Small intestine (tissue), 7 donors: ENCODE measurements at regions not wholly inside any gene's neighbourhood (a gene's known extent, or its start where the extent isn't known, plus 50 kb on each side); places are given as distances from the start of the nearest gene placed in this dataset.

ENCODE experiments used
- DNase-seq, 2 donors: peaks; one replicate each; pipeline versions ENCODE4 v3.0.0 to v3.0.0-alpha.2; 2013
- FAIRE-seq: peaks from 2 replicates; lab custom pipeline; 2012; peaks lifted over from hg19 to GRCh38; lab: Jason Lieb, UNC
- H3K27ac ChIP-seq, 3 donors: one replicate each; pipeline ENCODE4 v1.5.1; 2013; ENCODE audit warnings: low read length in 2 of 3, mild to moderate bottlenecking in 2 of 3, control low read depth in 1 of 3, inconsistent platforms in 1 of 3, low read depth in 1 of 3, moderate library complexity in 1 of 3
- H3K27me3 ChIP-seq, 3 donors: one replicate each; pipeline ENCODE4 v1.6.1; 2013; ENCODE audit warnings: low read length in 3 of 3, inconsistent platforms in 1 of 3; ENCODE audit not compliant: control insufficient read depth in 3 of 3, insufficient read depth in 3 of 3
- H3K36me3 ChIP-seq, 3 donors: one replicate each; pipeline ENCODE4 v1.6.1; 2013; ENCODE audit warnings: low read length in 3 of 3, inconsistent platforms in 1 of 3, low read depth in 1 of 3, mild to moderate bottlenecking in 1 of 3, moderate library complexity in 1 of 3; ENCODE audit not compliant: control insufficient read depth in 3 of 3, insufficient read depth in 2 of 3
- H3K4me1 ChIP-seq, 3 donors: one replicate each; pipeline ENCODE4 v1.6.1; 2013; ENCODE audit warnings: low read length in 2 of 3, inconsistent platforms in 1 of 3, low read depth in 1 of 3, mild to moderate bottlenecking in 1 of 3, moderate library complexity in 1 of 3; ENCODE audit not compliant: control insufficient read depth in 3 of 3, insufficient read depth in 2 of 3
- H3K4me3 ChIP-seq, 3 donors: one replicate each; pipeline ENCODE4 v1.5.1; 2013; ENCODE audit warnings: low read length in 3 of 3, control low read depth in 1 of 3, inconsistent platforms in 1 of 3, low read depth in 1 of 3, mild to moderate bottlenecking in 1 of 3, moderate library complexity in 1 of 3
- H3K9me3 ChIP-seq, 2 donors: one replicate each; pipeline ENCODE4 v1.6.1; 2013; ENCODE audit warnings: low read depth in 1 of 2, low read length in 1 of 2; ENCODE audit not compliant: control insufficient read depth in 2 of 2, insufficient read depth in 1 of 2
- WGBS, 3 donors: extraction: QIAGEN DNeasy Blood & Tissue Kit; methylation state at CpG; one replicate each; pipeline ENCODE4 v1.1.7; 2013; 5-methylcytosine and 5-hydroxymethylcytosine counted together
- donor health status: healthy with polysubstance abuse.
- donor health status: control.
- donor health status: control.
- donor health status: Bipolar disorder and iron deficiency.
- donor health status: healthy.

- FAIRE-seq: no peak
- WGBS, 3 donors: 84 to 94% (median 92%) methylated on average over 4 of the region's 4 CpGs
- peaks cover 0 to 3% (median 0%) of the 10 kb centered on the region in 3 donors for H3K4me1 ChIP-seq
- no peak overlapping the region for H3K4me3 ChIP-seq
- peaks cover 0 to 5% of the 10 kb centered on the region in 2 donors for H3K9me3 ChIP-seq
- DNase-seq: no peak
- H3K27me3 ChIP-seq: no peaks in the 10 kb centered on the region
- no peaks in the 10 kb centered on the region for H3K36me3 ChIP-seq
- no peak overlapping the region for H3K27ac ChIP-seq
Observed at GRCh38 chr6:113610377-113610988, 246.7 kb upstream of the MARCKS start.

DNA sequence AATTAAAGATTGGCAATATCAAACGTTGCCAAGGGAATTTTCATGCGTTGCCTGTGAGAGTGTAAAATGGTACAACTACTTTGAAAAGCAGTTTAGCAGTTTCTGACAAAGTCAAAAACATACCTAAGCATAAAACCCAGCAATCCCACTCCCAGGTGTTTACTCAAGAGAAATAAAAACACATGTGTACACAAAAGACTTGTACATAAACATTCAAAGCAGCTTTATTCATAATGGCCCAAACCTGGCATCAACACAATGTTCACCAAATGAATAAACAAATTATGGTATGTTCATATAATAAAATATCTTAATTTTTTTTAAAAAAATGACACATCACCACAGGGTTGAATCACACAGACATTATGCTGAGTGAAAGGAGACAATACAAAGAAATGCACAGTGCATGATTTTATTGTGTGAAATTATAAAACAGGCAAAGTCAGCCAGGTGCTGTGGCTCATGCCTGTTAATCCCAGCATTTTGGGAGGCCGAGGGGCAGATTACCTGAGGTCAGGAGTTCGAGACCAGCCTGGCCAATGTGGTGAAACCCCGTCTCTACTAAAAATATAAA, 240.4 kb upstream of the MARCKS start:
- Histone ChIP-seq H3K27me3 (no peaks in the 10 kb centered on the region), H3K9me3 (peaks cover 0 to 5% of the 10 kb centered on the region in 2 donors), H3K4me3 (no peak overlapping the region), H3K36me3 (no peaks in the 10 kb centered on the region), H3K4me1 (no peaks in the 10 kb centered on the region), H3K27ac (no peak overlapping the region)
- DNase-seq (no peak), FAIRE-seq (no peak)
- 84 to 92% (median 86%) methylated on average over 5 of the region's 5 CpGs for WGBS, 3 donors

DNA sequence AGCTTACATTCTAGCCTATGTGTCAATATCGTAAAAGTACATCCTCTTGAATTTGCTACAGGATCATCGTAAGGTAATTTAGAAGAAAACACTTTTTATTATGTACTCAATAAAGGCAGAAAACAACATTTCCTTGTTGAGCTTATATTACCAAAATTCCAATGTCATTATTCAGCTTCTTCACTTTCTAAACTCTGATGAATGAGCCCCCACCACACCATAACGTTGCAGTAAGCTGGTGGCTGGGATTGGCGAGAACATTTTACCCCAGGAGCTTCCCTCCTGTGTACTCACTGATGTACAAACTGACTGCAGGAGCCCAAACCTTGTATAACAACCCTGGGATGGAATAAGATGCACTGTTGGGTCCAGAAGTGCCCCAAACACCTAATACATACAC, 238.1 kb upstream of the MARCKS start:
- no peaks in the 10 kb centered on the region for H3K36me3 ChIP-seq
- FAIRE-seq (no peak), DNase-seq (no peak)
- WGBS, 3 donors: 60 to 70% (median 61%) methylated on average over 4 of the region's 4 CpGs
- no peak overlapping the region for H3K4me3 ChIP-seq
- no peaks in the 10 kb centered on the region for H3K27me3 ChIP-seq
- no peaks in the 10 kb centered on the region for H3K9me3 ChIP-seq
- H3K27ac ChIP-seq: no peak overlapping the region
- no peaks in the 10 kb centered on the region for H3K4me1 ChIP-seq

GRCh38 chr6:113620386-113620785, 236.8 kb upstream of the MARCKS start:
- FAIRE-seq: no peak
- DNase-seq: no peak
- WGBS, 3 donors: 50 to 68% (median 55%) methylated on average over 2 of the region's 2 CpGs
- H3K4me3 ChIP-seq: no peak overlapping the region
- no peaks in the 10 kb centered on the region for H3K9me3 ChIP-seq
- no peaks in the 10 kb centered on the region for H3K4me1 ChIP-seq
- no peak overlapping the region for H3K27ac ChIP-seq
- H3K36me3 ChIP-seq: no peaks in the 10 kb centered on the region
- H3K27me3 ChIP-seq: no peaks in the 10 kb centered on the region

- no peaks in the 10 kb centered on the region for H3K36me3 ChIP-seq
- DNase-seq (no peak), FAIRE-seq (no peak)
- H3K4me1 ChIP-seq: no peaks in the 10 kb centered on the region
- no peak overlapping the region for H3K4me3 ChIP-seq
- no peaks in the 10 kb centered on the region for H3K27me3 ChIP-seq
- H3K9me3 ChIP-seq: no peaks in the 10 kb centered on the region
- no peak overlapping the region for H3K27ac ChIP-seq
- 69 to 82% (median 78%) methylated on average over 5 of the region's 5 CpGs for WGBS, 3 donors
Observed at GRCh38 chr6:113622254-113622653, 234.9 kb upstream of the MARCKS start.

GRCh38 chr6:113623129-113623528, 234.0 kb upstream of the MARCKS start:
- Histone ChIP-seq H3K27ac (no peak overlapping the region), H3K36me3 (no peaks in the 10 kb centered on the region), H3K4me1 (no peaks in the 10 kb centered on the region), H3K27me3 (no peaks in the 10 kb centered on the region), H3K4me3 (no peak overlapping the region), H3K9me3 (no peaks in the 10 kb centered on the region)
- DNase-seq (no peak), FAIRE-seq (no peak)

DNA sequence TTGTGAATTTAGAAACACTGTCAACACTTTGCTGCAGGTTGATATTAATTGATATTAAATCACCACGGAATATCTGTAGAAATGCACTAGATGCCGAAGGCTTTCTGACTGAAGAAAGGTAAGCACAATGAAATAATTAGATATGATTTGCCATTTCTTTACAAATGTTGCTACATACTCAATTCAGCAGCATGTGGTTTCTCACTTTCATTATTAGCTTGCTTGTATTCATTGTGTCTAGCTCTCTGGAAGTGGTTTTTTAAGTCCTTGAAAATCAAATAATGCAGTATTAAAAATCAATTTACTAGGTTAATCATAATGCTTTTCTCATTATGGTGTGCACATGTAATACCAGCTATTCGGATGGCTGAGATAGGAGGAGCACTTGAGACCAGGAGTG, 231.3 kb upstream of the MARCKS start:
- 63 to 83% (median 76%) methylated on average over 3 of the region's 3 CpGs for WGBS, 3 donors

GRCh38 chr6:113626475-113626874, 230.7 kb upstream of the MARCKS start:
- FAIRE-seq (no peak), DNase-seq (no peak)
- Histone ChIP-seq H3K9me3 (no peaks in the 10 kb centered on the region), H3K4me3 (no peak overlapping the region), H3K27ac (no peak overlapping the region), H3K36me3 (no peaks in the 10 kb centered on the region), H3K4me1 (peaks cover 0 to 9% (median 4%) of the 10 kb centered on the region in 3 donors), H3K27me3 (no peaks in the 10 kb centered on the region)
- WGBS, 3 donors: 76 to 89% (median 83%) methylated on average over 1 of the region's 1 CpG

More for the DNA sequence above, 231.3 kb upstream of the MARCKS start:
- Histone ChIP-seq H3K4me1 (peaks cover 0 to 3% (median 2%) of the 10 kb centered on the region in 3 donors), H3K27ac (no peak overlapping the region), H3K36me3 (no peaks in the 10 kb centered on the region), H3K9me3 (no peaks in the 10 kb centered on the region), H3K27me3 (no peaks in the 10 kb centered on the region), H3K4me3 (no peak overlapping the region)
- no peak for FAIRE-seq
- DNase-seq: no peak

- no peak for DNase-seq
- FAIRE-seq: no peak
- WGBS, 3 donors: 83 to 87% (median 84%) methylated on average over 2 of the region's 2 CpGs
- Histone ChIP-seq H3K36me3 (no peaks in the 10 kb centered on the region), H3K27ac (no peak overlapping the region), H3K27me3 (no peaks in the 10 kb centered on the region), H3K4me3 (no peak overlapping the region), H3K9me3 (no peaks in the 10 kb centered on the region), H3K4me1 (peaks cover 0 to 18% (median 8%) of the 10 kb centered on the region in 3 donors)
Observed at GRCh38 chr6:113627480-113627879, 229.7 kb upstream of the MARCKS start.
